Neutrophil (primary cell): ENCODE measurements at regions not wholly inside any gene's neighbourhood (a gene's known extent, or its start where the extent isn't known, plus 50 kb on each side); places are given as distances from the start of the nearest gene placed in this dataset.

Source experiments
- H3K27ac ChIP-seq: fragments of 200-600 bp; sonication (generic); 2 replicates; pipeline ENCODE4 v1.5.1; 2016; ENCODE audit warnings: mild to moderate bottlenecking, moderate library complexity
- H3K27me3 ChIP-seq: fragments of 200-600 bp; sonication (generic); 2 replicates; pipeline ENCODE4 v1.6.0; 2016; ENCODE audit warnings: mild to moderate bottlenecking
- H3K36me3 ChIP-seq: fragments of 200-600 bp; sonication (generic); 2 replicates; pipeline ENCODE4 v1.5.1; 2017
- H3K4me1 ChIP-seq, 2 experiments: fragments of 200-600 bp in 1 of 2; sonication (generic) in 1 of 2; 1 replicate in 1 of 2; 2 replicates in 1 of 2; pipeline versions ENCODE4 v1.5.1 to v1.6.1; 2013 to 2016; ENCODE audit warnings: low read depth in 1 of 2, low read length in 1 of 2, mild to moderate bottlenecking in 1 of 2, moderate library complexity in 1 of 2; ENCODE audit not compliant: control insufficient read depth in 1 of 2, insufficient read depth in 1 of 2
- H3K4me3 ChIP-seq, 2 experiments: fragments of 200-600 bp in 1 of 2; sonication (generic) in 1 of 2; 1 replicate in 1 of 2; 2 replicates in 1 of 2; pipeline ENCODE4 v1.5.1; 2013 to 2016; ENCODE audit warnings: low read depth in 1 of 2, low read length in 1 of 2, mild to moderate bottlenecking in 1 of 2, moderate library complexity in 1 of 2
- H3K9me3 ChIP-seq: fragments of 200-600 bp; sonication (generic); 2 replicates; pipeline ENCODE4 v1.5.1; 2016
- TF ChIP-seq, protein P1 (sequence below): fragments of 200-600 bp; sonication (generic); IDR thresholded peaks from 2 replicates; pipeline ENCODE4 v1.5.1; 2016; ENCODE audit warnings: antibody characterized with exemption

DNA sequence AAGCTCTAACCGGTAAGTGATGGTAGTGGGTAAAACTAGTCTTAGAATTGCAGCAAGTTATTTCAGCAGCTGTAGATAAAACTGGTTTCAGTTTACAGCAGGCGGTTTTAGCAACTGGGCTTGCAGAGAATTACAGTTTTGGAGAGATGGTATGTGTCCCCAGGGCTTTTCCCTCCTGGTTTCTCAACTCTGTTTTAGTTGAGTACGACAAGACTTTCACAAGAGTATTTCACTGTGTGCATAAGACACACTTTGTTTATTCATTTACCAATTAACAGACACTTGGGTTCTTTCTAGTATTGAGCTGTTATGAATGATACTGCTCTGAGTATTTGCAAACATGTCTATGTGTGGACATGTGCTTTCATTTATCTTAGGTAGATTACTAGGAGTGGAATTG is 65.6 kb upstream of the RFX8 start:
- Histone ChIP-seq H3K27ac (no peak overlapping the region), H3K4me1 (no peaks in the 10 kb centered on the region), H3K9me3 (no peaks in the 10 kb centered on the region), H3K27me3 (no peaks in the 10 kb centered on the region), H3K36me3 (no peaks in the 10 kb centered on the region), H3K4me3 (no peak overlapping the region)
- TF ChIP-seq, protein P1, sequence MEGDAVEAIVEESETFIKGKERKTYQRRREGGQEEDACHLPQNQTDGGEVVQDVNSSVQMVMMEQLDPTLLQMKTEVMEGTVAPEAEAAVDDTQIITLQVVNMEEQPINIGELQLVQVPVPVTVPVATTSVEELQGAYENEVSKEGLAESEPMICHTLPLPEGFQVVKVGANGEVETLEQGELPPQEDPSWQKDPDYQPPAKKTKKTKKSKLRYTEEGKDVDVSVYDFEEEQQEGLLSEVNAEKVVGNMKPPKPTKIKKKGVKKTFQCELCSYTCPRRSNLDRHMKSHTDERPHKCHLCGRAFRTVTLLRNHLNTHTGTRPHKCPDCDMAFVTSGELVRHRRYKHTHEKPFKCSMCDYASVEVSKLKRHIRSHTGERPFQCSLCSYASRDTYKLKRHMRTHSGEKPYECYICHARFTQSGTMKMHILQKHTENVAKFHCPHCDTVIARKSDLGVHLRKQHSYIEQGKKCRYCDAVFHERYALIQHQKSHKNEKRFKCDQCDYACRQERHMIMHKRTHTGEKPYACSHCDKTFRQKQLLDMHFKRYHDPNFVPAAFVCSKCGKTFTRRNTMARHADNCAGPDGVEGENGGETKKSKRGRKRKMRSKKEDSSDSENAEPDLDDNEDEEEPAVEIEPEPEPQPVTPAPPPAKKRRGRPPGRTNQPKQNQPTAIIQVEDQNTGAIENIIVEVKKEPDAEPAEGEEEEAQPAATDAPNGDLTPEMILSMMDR = no peak

DNA sequence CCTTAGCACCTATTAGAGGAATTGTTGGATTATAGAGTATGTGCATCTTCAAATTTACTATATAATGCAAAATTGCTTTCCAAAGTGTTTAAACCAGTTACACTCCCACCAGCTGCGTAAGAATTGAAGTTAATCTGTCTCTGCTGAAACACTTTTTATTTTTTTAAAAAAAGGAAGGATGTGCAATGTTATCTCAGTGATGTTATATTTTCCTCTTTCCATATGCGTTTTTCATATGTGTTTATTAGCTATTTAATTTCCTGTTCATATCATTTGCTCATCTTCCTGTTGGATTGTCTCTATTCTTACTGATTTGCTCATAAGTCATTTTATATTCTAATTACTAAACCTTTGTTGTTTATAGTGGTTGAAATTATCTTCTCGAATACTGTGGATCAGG is 63.2 kb upstream of the RFX8 start:
- no peaks in the 10 kb centered on the region for H3K36me3 ChIP-seq
- TF ChIP-seq, protein P1 = no peak
- no peak overlapping the region for H3K4me3 ChIP-seq
- peaks cover 5 to 10% of the 10 kb centered on the region in 2 experiments for H3K4me1 ChIP-seq
- no peaks in the 10 kb centered on the region for H3K9me3 ChIP-seq
- H3K27ac ChIP-seq = no peak overlapping the region
- no peaks in the 10 kb centered on the region for H3K27me3 ChIP-seq

DNA sequence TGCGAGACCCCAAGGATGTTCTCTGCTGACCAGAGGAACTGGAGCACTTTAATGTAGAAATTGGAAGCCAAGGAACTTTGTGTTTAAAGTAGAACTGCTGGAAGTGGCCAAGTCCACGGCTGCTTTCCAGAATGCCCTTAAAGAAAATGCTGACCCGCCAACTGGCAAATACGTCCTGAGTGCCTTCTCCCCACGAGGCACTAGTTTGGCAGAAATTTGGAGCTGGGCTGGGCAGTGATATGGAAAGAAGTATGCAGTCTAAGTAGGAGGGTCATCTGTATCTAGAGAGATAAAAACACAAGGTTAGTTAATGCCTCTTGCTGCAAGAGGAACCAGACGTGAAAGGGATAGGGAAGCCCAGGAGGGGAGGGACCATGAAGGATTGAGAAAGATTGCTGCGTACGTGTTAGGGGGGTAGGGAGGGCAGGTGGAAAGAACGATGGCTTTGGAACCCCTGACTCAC is 59.3 kb upstream of the RFX8 start:
- H3K27me3 ChIP-seq = no peaks in the 10 kb centered on the region
- H3K4me3 ChIP-seq = no peak overlapping the region
- TF ChIP-seq, protein P1 = no peak
- H3K4me1 ChIP-seq = peaks cover 5 to 10% of the 10 kb centered on the region in 2 experiments
- no peaks in the 10 kb centered on the region for H3K9me3 ChIP-seq
- no peaks in the 10 kb centered on the region for H3K36me3 ChIP-seq
- H3K27ac ChIP-seq = peak overlapping the region; percentile 35

- peak overlapping the region; percentile 35 for H3K27ac ChIP-seq
- H3K36me3 ChIP-seq = no peaks in the 10 kb centered on the region
- no peak overlapping the region for H3K4me3 ChIP-seq
- H3K4me1 ChIP-seq = peaks cover 5 to 10% of the 10 kb centered on the region in 2 experiments
- no peaks in the 10 kb centered on the region for H3K9me3 ChIP-seq
- TF ChIP-seq, protein P1 = no peak
- no peaks in the 10 kb centered on the region for H3K27me3 ChIP-seq
Measured at GRCh38 chr2:101533561-101534148, 58.7 kb upstream of the RFX8 start.

- Histone ChIP-seq H3K9me3 (no peaks in the 10 kb centered on the region), H3K36me3 (no peaks in the 10 kb centered on the region), H3K4me1 (peaks cover 7 to 8% of the 10 kb centered on the region in 2 experiments), H3K27ac (no peak overlapping the region), H3K4me3 (no peak overlapping the region), H3K27me3 (no peaks in the 10 kb centered on the region)
- TF ChIP-seq, protein P1 = no peak
Measured at GRCh38 chr2:101528501-101528900, 53.6 kb upstream of the RFX8 start.
